ENCODE measurements at regions not wholly inside any gene's neighbourhood (a gene's known extent, or its start where the extent isn't known, plus 50 kb on each side); places are given as distances from the start of the nearest gene placed in this dataset.

DNA sequence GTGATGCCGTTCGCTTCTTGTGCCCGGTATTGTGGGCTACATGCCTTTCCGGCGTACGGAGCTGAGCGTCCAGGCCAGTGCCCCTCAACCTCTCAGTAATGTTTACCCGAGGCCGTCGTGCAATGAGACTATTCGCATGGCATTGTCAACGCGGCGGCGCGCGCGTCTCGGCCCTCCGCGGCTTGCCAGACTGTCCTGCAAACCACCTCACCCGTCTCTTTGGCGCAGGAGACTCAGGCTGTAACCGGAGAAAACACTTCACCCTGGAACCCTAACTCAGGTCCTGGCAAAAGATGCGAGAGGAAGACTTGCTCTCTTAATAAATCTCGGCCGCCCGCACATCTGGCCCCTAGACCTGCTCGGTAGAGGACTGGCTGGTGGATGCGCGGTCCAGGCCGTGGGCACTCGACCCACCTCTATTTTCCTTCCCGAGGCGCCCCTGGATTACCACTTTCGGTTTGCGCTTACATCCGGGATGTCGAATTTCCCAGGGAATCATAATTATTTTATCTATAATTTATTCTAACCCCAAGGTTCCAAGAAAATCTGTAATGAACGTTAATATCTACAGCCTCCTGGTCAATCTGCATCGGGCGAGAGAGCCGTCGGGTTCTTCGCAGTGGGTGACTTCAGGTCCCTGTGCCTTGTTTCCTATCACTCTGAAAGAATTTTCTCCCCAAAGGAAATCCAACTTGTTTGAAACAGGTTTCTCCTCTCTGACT is 71.8 kb upstream of the POLG start:
- intact Hi-C loops (cut with DNase I; ENCODE audit: low total_unique reads) = no loop called here
- DNase-seq = no peak
- Histone ChIP-seq H3K9me3 (no peaks in the 10 kb centered on the region), H3K4me1 (peaks cover 31 to 56% (median 48%) of the 10 kb centered on the region in 4 donors), H3K27me3 (peaks cover 39 to 100% (median 96%) of the 10 kb centered on the region in 3 donors), H3K27ac (no peak overlapping the region), H3K36me3 (no peaks in the 10 kb centered on the region), H3K4me3 (peak overlapping the region in 2 of 4 donors; percentile 27 to 37)
- no peak for TF ChIP-seq POLR2A (IDR thresholded peaks at IDR 0.05)
- TF ChIP-seq POLR2AphosphoS5 (IDR thresholded peaks at IDR 0.05) = no peak
- TF ChIP-seq EP300 (IDR thresholded peaks at IDR 0.05) = no peak
- TF ChIP-seq, protein P1, sequence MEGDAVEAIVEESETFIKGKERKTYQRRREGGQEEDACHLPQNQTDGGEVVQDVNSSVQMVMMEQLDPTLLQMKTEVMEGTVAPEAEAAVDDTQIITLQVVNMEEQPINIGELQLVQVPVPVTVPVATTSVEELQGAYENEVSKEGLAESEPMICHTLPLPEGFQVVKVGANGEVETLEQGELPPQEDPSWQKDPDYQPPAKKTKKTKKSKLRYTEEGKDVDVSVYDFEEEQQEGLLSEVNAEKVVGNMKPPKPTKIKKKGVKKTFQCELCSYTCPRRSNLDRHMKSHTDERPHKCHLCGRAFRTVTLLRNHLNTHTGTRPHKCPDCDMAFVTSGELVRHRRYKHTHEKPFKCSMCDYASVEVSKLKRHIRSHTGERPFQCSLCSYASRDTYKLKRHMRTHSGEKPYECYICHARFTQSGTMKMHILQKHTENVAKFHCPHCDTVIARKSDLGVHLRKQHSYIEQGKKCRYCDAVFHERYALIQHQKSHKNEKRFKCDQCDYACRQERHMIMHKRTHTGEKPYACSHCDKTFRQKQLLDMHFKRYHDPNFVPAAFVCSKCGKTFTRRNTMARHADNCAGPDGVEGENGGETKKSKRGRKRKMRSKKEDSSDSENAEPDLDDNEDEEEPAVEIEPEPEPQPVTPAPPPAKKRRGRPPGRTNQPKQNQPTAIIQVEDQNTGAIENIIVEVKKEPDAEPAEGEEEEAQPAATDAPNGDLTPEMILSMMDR (IDR thresholded peaks at IDR 0.05) = no peak
- 3 to 10% (median 4%) methylated on average over 39 to 45 of the region's 45 CpGs for WGBS, 5 donors

DNA sequence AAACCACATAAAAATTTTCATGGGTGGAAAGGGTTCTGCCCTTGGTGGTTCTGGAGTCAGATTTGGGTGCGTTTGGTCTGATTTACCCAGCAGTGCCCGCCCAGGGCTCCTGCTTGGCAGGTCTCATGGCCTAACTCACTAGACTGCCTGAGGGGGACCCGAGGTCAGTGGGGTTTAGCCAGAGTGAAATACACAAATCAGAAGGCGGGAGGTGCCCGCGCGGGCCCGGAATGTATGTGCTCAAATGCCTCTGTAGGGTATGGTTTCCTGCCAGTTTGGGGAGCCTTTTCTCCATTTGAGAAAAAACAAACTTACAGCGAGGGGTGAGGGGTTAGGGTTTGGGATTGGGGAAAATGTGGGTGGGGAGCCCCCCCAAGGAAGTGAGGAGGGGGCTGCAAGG is 70.9 kb upstream of the POLG start:
- no peaks in the 10 kb centered on the region for H3K9me3 ChIP-seq
- 9 to 15% (median 11%) methylated on average over 9 of the region's 9 CpGs for WGBS, 5 donors
- peaks cover 28 to 52% (median 43%) of the 10 kb centered on the region in 4 donors for H3K4me1 ChIP-seq
- H3K27ac ChIP-seq = no peak overlapping the region
- intact Hi-C loops (cut with DNase I; ENCODE audit: low total_unique reads) = no loop called here
- no peaks in the 10 kb centered on the region for H3K36me3 ChIP-seq
- no peak overlapping the region for H3K4me3 ChIP-seq
- TF ChIP-seq POLR2A (IDR thresholded peaks at IDR 0.05) = no peak
- TF ChIP-seq, protein P1 (IDR thresholded peaks at IDR 0.05) = no peak
- TF ChIP-seq EP300 (IDR thresholded peaks at IDR 0.05) = no peak
- no peak for TF ChIP-seq POLR2AphosphoS5 (IDR thresholded peaks at IDR 0.05)
- DNase-seq = no peak
- H3K27me3 ChIP-seq = peaks cover 33 to 100% (median 95%) of the 10 kb centered on the region in 3 donors

DNA sequence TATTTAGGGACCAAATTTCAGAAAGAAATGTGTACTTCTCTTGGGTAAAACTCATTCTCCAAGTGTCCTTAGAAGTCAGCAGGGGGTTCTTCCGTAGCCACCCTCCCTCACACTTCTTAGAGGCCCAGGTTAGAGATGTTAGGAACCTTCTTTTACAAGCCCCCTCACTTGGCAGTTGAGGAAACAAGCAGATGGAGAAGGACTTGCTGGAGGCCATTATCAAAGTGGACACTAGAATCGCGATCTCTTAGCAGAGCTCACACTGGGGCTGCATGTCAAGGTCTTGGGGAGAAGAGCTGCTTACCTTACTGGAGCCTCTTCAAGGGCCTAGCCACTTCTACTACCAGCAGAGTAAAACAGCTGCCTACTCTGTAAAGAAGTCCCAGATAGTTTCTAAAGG is 69.4 kb upstream of the POLG start:
- H3K27me3 ChIP-seq = peaks cover 35 to 100% (median 95%) of the 10 kb centered on the region in 3 donors
- intact Hi-C loops (cut with DNase I; ENCODE audit: low total_unique reads) = no loop called here
- H3K4me1 ChIP-seq = peaks cover 36 to 58% (median 47%) of the 10 kb centered on the region in 4 donors
- H3K9me3 ChIP-seq = no peaks in the 10 kb centered on the region
- TF ChIP-seq POLR2AphosphoS5 (IDR thresholded peaks at IDR 0.05) (no peak), EP300 (IDR thresholded peaks at IDR 0.05) (no peak), POLR2A (IDR thresholded peaks at IDR 0.05) (no peak)
- TF ChIP-seq, protein P1 (IDR thresholded peaks at IDR 0.05) = no peak
- WGBS, 5 donors = 18 to 33% (median 23%) methylated on average over 3 of the region's 3 CpGs
- no peak overlapping the region for H3K27ac ChIP-seq
- no peak for DNase-seq
- H3K36me3 ChIP-seq = no peaks in the 10 kb centered on the region
- no peak overlapping the region for H3K4me3 ChIP-seq

DNA sequence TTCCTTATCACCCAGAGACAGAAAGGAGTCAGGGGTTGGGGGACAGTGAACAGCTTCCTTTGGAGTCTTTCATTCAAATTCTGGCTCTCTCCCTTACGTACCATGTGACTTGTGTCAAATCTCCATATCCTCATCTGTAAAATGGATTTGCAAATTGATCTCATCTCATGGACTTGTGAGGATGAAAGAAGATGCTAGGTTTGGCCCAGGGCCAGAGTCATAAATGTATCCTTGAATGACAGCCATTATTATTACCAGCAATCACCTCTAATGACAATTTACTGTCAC is 67.8 kb upstream of the POLG start:
- Histone ChIP-seq H3K4me1 (peaks cover 22 to 43% (median 32%) of the 10 kb centered on the region in 4 donors), H3K4me3 (no peak overlapping the region), H3K27ac (no peak overlapping the region), H3K9me3 (no peaks in the 10 kb centered on the region), H3K36me3 (no peaks in the 10 kb centered on the region), H3K27me3 (peaks cover 34 to 100% (median 93%) of the 10 kb centered on the region in 3 donors)
- no peak for DNase-seq
- TF ChIP-seq POLR2A (IDR thresholded peaks at IDR 0.05) = no peak
- no peak for TF ChIP-seq POLR2AphosphoS5 (IDR thresholded peaks at IDR 0.05)
- no peak for TF ChIP-seq EP300 (IDR thresholded peaks at IDR 0.05)
- TF ChIP-seq, protein P1 (IDR thresholded peaks at IDR 0.05) = no peak
- 13 to 39% (median 29%) methylated on average over 1 of the region's 1 CpG for WGBS, 5 donors
- intact Hi-C loops (cut with DNase I; ENCODE audit: low total_unique reads) = no loop called here

Data from stomach (tissue), 8 donors.